Kidney glomerular epithelial cell (primary cell): ENCODE measurements at regions not wholly inside any gene's neighbourhood (a gene's known extent, or its start where the extent isn't known, plus 50 kb on each side); places are given as distances from the start of the nearest gene placed in this dataset.
"Not testable (repeated sequence)": the region's sequence is repeated elsewhere in the genome, so short reads cannot be mapped to it uniquely, and the experiment has no call there.

Experiments used
- DNase-seq: peaks from one replicate; lab custom pipeline; 2025; lab: John Stamatoyannopoulos, UW

GRCh38 chr10:95137990-95138625 lies 55.9 kb upstream of the ACSM6 start:
- not testable (repeated sequence) for DNase-seq

- DNase-seq, result no peak
Measured at GRCh38 chr10:95134490-95134889, 59.5 kb upstream of the ACSM6 start.

GRCh38 chr10:95133997-95134396 lies 60.0 kb upstream of the ACSM6 start:
- no peak for DNase-seq

GRCh38 chr10:95133016-95133752 lies 60.9 kb upstream of the ACSM6 start:
- peak; percentile 78 for DNase-seq

- DNase-seq, result not testable (repeated sequence)
Measured at GRCh38 chr10:95130429-95130828, 61.1 kb upstream of the CYP2C8 start.

- no peak for DNase-seq
Measured at GRCh38 chr10:95125582-95125981, 56.3 kb upstream of the CYP2C8 start.

- no peak for DNase-seq
Measured at GRCh38 chr10:95122736-95123135, 53.4 kb upstream of the CYP2C8 start.

- no peak for DNase-seq
Measured at GRCh38 chr10:95121904-95122303, 52.6 kb upstream of the CYP2C8 start.
